ENCODE measurements at regions not wholly inside any gene's neighbourhood (a gene's known extent, or its start where the extent isn't known, plus 50 kb on each side); places are given as distances from the start of the nearest gene placed in this dataset.

DNA sequence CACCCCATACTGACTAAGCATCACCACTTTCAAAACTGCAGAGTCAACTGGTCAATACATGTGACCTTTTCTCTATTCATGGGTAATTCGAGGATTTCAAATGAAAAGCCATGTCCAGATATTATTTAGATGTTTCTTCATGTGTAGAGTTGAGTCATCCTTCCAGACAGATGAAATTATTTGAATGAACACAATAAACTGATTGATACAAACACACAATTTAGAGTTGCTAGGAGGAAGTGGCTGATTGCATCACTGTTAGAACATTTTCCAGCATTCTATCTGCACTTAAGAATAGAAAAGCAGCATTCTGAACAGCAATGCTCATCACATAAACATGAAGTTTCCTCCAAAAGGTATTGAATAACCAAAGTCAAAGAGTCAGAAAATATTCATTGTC lies 273.5 kb upstream of the SOX5 start:
- Histone ChIP-seq H3K27ac (no peak overlapping the region), H3K4me3 (no peak overlapping the region)

DNA sequence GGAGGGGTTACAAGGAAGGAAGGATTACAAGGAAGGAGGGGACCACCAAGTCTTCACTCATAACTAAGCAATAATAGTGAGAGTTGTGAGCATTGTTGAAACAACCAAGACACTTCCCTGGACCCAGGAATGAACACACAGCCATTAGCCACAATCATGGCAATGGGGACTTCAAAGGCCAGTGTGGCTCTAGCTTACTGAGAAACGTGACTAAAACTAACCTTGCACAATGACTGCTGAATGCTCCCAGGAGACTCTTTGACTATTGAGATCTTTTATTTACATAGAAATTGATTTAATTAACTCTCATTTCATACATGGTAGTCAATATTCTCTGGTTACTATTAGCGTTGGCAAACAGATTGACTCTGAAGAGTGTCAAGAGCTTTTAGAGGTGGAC lies 263.0 kb upstream of the SOX5 start:
- Histone ChIP-seq H3K27ac (no peak overlapping the region), H3K4me3 (no peak overlapping the region)

DNA sequence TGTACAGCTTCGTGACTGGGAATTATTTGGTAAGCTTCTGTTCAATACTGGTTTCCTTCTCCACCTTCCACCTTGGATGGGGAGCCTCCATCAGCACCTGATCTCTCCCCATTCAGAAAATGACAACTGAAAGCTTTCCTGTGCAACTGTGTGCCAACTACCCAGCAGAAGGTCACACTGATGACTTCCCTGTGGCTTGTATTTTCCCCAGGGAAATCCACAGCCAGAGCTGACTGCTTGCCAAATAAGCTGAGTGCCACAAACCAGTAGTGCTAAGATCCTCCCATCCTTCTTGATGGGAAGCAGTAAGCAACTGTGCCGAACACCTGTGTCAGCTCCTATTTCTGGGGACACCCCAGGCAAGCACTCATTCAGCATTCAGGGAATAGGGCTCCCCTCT lies 257.2 kb upstream of the SOX5 start:
- H3K4me3 ChIP-seq = no peak overlapping the region
- no peak overlapping the region for H3K27ac ChIP-seq

DNA sequence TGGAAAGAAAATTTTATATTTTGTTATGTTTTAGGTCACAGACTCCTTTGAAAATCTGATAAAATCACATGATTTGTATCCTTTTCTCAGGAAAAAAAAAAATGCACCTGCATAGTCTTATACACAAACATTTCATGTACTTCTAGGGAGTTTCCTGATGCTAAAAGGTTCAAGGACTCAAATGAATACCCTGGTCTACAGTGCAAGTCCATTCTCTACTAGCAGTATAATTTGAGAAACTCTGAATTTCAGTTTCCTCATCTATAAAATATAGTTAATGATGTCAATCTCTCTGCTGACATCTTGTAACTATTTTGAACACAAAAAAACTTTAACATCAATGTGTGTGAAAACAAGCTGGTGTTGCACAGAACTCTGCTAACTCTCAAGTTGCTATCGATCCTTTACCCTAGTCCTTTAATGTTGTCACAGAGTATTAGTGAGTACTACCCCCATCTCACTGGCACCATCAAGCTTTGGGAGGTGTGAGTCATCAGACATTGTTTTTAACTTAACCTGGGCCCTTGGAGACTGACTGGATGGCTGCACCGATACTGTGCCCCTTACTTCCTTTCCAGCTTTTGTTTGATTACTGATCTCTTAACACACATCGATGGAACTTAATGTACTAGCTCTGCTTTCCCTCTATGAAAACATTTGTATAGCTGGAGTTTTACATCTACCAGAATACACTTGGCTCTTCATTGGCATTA lies 251.9 kb upstream of the SOX5 start:
- Histone ChIP-seq H3K27ac (no peak overlapping the region), H3K4me3 (no peak overlapping the region)

DNA sequence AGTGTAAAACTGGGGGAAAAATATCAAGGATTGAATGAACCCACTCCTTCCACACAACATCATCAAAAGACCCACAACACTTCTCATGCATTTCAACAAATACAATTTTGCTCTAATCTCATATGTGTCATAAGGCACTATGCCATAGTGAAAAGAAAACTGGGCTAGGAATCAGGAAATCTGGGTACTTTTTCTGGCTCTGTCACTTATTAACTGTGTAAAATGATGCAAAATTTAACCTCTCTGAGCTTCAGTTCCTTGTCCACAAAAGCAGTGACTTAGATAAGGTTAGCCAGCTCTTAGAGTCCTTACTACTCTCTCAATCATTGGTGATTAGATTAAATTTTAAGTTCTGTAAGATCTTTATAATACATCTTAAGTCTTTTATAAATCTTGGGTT lies 250.5 kb upstream of the SOX5 start:
- no peak overlapping the region for H3K4me3 ChIP-seq
- no peak overlapping the region for H3K27ac ChIP-seq

DNA sequence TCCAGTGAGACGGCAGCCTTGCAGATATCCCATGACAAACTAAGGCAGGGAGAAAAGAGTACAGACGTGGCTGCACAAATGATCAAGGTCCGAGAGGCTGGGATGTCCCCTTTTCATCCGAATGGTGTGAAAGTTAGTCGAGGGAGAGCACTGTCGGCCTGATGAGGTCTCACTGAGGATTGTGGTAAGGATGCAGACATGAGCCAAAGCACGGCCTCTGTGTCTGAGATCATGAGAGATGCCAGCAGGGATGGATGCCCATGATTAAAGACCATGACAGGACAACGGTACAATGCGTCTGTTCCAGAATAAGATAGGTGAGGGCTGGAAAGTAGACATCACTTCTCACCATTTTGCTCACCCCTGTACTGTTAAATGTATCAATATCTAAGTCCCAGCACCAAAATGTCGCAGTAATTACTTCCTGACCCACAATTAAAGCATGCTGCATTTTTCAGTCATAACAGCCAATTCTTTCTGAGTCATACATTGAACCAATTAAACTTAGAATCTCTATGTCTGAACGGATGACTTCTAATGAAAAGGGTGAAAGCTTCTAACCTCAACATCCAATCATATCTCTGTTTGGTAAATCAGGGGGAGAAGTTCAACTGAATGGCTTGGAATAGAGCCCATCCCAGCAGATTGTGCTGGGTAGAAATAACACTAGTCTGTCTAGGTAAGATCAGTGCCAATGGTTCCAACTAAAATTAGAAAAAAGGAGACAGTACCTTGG lies 249.6 kb upstream of the SOX5 start:
- H3K4me3 ChIP-seq = no peak overlapping the region
- peak overlapping the region in 1 of 21 experiments; percentile 29 for H3K27ac ChIP-seq

DNA sequence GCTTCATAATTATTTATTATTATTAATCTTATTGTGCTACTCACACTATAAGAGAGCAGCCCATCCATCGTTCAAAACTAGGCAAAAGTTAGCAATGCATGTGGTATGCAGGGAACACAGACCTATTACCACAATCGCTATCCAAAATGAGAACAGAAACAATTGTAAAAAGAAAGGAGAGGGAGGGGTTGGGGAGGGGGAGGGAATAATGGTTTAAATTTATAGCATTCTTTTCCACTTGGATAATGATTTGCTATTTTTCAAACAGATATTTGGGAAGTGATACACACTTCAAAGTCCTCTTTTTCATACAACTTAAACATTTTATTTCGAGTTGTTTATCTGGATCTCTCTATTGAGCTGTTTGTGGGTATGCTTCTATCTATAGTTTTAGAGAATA lies 248.6 kb upstream of the SOX5 start:
- H3K4me3 ChIP-seq = no peak overlapping the region
- no peak overlapping the region for H3K27ac ChIP-seq

DNA sequence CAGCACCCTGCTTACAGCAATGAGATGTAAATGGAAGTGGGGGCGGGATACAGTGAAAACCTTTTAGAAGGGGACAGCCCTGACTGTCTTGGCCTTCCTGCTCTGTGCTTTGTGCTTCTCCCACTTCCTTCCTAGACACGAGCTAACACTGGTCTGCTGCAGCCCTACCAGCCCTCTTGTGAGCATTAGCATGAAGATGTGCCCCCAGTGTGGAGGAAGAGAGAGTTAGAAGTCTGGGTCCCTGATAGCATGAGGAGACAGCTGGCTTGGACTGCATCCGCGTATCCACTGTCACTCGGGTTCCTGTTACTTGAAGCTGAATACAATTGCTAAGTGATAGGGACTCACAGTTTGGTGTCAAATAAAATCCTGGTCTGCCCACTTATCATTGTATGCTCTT lies 248.1 kb upstream of the SOX5 start:
- no peak overlapping the region for H3K4me3 ChIP-seq
- H3K27ac ChIP-seq = no peak overlapping the region

DNA sequence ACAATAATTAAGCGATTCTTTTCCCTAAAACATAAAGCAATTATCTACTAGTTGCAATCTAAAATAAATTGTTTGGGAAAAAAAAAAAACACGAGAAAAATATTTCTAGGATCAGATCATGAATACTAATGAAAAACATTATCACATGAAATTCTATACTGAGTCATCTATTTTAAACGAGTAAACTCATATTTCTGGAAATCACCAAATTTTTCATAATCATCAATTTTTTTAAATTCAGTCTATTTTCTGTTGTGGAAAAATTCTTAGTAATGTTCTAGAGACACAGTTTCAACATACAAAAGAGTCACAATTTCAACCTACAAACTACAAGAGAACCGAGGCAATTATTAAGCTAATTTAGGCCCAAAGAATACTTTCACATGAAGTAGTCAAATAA lies 245.6 kb upstream of the SOX5 start:
- Histone ChIP-seq H3K27ac (no peak overlapping the region), H3K4me3 (no peak overlapping the region)

DNA sequence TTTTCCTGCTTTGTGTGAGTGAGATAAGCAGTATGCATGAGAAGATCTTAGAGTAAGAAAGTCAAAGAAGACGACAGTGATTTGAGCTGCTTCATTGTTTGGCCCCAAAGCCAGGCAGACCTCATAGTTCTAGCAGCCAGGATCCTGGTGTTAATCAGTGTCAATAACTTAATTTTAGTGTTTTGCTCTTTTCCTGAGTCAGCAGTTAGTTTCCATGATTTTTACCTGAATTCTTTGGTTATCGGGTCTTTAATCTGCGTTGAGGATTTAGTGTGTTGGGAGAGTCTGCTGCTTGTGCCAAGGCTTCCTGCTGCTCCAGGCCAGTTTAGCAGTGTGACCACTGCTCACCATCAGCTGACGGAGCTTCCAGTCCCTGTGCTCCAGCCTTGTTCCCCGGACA lies 241.6 kb upstream of the SOX5 start:
- no peak overlapping the region for H3K27ac ChIP-seq
- no peak overlapping the region for H3K4me3 ChIP-seq

DNA sequence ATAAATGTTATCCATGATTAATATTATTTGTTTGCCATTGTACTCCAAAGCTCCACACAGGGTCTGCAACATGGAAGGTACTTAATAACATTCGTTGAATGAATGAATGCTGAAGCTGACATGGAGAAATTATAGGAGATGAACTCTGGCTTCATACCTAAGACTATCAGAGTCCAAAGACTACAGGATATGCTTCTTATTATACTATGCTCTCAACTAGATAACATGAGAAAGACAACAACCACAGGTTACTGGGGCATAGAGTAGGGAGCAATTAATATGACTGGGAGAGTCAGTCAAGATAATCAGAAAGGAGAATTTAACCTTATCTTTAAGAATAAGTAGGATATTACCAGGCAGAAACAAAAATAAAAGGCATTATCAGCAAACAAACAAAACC lies 236.3 kb upstream of the SOX5 start:
- H3K27ac ChIP-seq = no peak overlapping the region
- no peak overlapping the region for H3K4me3 ChIP-seq

DNA sequence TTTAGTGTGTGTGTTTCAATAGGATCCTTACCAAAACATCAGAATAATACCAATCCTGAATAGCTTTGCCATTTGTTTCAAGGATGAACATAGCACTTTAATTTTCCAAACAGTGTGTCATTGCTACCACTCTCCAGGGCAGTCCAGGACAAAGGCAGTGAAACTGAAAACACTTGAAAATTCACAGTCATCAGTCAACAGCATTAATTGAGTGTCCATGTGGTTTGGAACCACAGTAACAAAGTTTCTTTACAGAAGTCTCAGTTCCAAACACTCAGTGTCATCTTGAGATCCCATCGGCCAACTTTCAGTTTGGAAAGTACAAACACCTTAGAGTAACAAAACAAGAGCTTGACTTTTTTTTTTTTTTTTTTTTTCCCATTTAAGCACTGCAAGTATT lies 228.4 kb upstream of the SOX5 start:
- H3K27ac ChIP-seq = no peak overlapping the region
- no peak overlapping the region for H3K4me3 ChIP-seq

DNA sequence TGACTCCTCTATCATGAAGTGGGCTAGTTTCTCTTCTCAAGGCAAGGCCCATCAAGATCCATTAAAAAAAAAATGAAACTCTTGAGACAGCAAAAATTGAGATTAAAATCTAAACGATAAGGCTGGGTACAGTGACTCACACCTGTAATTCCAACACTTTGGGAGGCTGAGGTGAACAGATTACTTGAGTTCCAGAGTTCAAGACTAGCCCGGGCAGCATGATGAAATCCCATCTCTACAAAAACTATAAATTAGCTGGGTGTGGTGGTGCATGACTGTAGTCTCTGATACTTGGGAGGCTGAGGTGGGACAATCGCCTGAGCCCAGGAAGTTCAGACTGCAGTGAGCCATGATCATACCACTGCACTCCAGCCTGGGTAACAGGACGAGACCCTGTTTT lies 226.5 kb upstream of the SOX5 start:
- Histone ChIP-seq H3K4me3 (no peak overlapping the region), H3K27ac (no peak overlapping the region)

DNA sequence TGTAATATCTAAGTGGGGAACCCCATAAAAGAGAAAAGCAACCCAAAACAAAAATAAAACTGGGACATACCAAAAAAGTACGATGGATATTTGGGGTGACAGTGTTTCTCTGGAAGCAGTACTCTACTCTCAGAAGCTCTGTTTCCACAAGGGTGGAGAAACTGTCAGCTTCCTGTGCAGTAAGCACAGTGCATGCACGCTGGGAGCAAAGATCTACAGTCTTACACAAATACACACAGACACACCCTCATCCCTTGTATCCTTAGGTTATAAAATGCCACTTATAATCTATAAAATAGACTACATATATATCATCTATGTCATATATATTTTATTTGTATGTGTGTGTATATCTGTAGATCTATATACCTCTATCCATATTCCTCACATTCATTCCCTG lies 225.8 kb upstream of the SOX5 start:
- H3K4me3 ChIP-seq = no peak overlapping the region
- no peak overlapping the region for H3K27ac ChIP-seq

DNA sequence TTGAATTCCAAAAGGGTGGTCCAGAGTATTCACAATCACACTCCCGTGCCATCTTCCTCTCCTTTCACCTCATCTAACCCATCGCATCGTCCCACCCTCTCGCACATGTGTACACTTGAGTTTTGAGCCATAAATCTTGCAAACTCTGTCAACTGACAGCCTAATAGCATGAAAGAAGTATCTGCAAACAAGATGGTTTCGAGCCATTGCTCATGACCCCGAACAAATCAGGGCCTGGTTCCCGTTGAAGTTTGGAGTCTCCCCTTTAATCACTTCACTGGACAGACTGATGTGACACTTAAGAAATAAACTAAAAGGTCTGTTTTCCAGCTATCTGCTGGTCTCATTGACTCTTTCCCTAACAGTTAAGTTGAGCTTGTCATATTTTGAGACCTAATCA lies 223.6 kb upstream of the SOX5 start:
- Histone ChIP-seq H3K27ac (no peak overlapping the region), H3K4me3 (no peak overlapping the region)

DNA sequence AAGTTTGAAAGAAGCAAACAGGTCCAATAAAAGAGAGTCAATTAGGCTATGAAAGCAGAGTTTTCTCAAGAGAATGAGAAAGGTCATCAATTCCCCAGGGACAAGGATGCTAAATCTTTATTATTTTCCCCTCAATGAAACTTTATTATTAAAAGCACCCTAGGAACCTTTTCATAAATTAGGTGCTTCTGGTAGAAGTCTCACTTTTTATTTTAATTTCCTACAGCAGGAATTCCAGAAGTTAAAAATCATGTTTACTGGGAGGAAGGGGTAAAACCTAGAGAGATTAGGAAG lies 223.2 kb upstream of the SOX5 start:
- Histone ChIP-seq H3K27ac (no peak overlapping the region), H3K4me3 (no peak overlapping the region)

DNA sequence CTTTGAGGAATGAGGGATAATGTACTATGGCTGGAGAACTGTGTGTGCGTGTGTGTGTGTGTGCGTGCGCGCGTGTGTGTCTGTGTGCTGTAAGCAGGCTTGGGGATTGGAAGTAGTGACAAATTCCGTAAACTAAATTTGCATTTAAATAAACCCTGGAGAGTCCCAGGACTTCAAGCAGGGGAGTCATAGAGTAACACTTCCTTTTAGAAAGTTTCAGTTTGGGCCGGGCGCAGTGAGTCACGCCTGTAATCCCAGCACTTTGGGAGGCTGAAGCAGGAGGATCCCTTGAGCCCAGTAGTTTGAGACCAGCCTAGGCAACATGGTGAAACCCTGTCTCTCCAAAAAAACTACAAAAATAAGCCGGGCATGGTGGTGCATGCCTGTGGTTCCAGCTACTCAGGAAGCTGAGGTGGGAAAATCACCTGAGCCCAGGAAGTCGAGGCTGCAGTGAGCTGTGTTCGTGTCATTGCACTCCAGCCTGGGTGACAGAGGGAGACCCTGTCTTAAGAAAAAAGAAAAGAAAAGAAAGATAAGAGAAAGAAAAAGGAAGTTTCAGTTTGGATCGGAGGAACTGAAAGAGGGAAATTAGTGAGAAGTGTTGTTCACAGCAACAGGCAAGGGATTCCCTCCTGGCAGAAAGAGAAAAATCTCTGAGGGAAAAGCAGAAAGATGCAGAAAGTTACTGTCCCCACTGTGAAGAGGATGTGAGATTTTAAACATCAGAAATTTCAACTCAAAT lies 222.7 kb upstream of the SOX5 start:
- H3K4me3 ChIP-seq = no peak overlapping the region

DNA sequence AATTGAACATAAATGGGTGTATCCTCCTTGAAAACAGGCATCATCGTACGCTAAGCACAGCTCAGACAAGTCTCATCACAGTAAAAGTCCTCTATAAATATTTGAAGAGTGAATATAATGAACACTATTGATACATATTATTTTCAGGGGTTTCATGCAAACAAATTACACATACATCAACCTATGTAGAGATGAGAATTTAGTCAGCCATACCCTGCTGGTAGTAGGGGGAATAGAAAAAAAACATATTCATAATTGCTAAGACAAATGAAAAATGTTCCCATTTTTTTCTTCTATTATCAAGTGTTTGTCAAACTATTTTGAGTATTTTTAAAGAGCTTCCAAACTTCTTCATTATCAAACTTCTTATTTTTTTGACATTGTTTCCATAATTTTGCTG lies 205.6 kb upstream of the SOX5 start:
- no peak overlapping the region for H3K27ac ChIP-seq
- no peak overlapping the region for H3K4me3 ChIP-seq

More for the DNA sequence above, 222.7 kb upstream of the SOX5 start:
- H3K27ac ChIP-seq = no peak overlapping the region

DNA sequence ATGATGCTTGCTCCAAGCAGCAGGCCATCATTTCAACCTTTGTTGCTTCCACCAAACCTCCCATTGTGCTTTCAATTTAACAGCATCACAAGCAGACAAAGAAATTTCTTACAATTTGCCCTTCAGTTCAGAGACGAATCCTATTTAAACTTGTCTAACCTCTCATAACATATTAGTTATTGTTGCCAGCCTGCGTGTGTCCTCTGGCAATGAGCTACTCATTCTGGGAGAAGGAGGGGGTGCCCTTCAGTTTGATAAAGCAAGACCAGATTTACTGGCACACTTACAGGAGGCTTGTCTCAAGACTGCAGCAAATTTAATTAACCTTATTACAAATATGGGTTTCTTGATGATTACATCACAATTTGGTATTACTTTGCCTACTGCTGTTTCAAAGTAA lies 203.6 kb upstream of the SOX5 start:
- no peak overlapping the region for H3K4me3 ChIP-seq
- H3K27ac ChIP-seq = no peak overlapping the region

DNA sequence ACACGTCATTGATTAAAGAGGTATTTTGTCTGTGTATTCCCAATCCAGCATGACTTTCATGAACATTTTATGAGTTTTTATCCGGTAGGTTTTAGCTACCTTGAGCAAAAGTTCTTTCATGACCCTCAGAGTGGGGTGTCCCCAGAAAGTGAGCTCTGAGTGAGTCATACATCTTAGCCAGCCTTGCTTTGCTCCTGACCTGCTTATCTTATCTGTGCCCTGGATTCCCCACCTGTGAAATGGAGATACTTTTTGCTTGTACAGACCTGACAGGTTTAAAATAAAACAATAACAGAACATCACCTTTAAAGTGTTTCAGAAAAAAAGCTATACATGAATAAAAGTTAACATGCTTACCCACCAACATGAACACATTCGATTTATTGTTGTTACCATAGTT lies 202.8 kb upstream of the SOX5 start:
- Histone ChIP-seq H3K4me3 (no peak overlapping the region), H3K27ac (no peak overlapping the region)

DNA sequence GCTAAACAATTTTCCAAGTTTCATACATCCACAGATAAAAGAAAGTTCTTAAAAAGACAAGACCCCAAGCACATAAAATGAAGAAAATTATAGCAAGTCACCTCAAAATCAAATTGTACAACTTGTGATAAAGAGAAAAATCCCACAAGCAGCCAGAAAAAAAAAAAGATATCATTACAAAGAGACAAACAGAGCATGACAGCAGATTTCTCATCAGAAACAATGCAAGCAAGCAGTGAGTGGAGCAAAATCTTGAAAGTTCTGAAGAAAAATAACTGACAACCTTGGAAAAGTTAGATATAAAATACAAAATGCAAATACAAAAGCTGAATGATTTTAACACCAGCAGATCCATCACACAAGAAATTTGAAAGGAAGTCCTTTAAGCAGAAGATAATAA lies 194.5 kb upstream of the SOX5 start:
- Histone ChIP-seq H3K4me3 (no peak overlapping the region), H3K27ac (no peak overlapping the region)

Data from skin epidermis (tissue), 12 donors.